ENCODE measurements at regions not wholly inside any gene's neighbourhood (a gene's known extent, or its start where the extent isn't known, plus 50 kb on each side); places are given as distances from the start of the nearest gene placed in this dataset.

DNA sequence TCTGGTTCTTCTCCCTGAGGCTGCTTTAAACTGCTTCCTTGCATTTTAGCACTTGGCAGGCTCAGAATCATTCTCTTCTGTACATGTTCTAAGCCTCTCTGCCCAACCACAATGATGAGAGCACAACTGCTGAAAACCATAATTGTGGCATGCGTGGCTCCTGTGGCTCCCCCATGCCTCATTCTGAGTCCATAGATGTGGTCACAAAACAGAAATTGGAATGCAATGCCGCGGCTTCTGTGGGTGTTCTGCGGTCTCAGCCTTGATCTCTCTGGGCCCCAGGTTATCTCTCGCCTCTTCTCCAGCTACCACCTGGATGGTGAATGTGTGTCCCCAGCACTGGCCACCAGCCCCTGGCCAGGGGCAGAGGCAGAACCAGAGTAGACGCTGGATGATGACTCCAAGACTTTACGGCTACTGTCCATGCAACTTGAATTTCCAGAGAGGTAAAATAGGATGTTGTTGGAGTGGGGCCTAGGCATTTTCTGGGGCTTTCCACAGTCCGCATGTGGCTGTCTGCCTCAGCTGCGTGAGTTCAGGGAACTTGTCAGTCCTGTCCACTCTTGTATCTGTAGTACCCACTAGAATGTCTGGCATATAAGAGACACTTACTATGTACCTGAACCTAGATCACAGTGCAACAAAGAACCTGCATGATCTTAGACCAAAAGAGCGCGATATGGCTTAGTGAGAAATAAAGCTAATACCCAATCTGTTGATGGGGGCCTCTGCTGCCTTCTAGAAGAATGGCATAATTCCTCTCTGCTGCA is 52.4 kb upstream of the ADRB1 start (continued):
- TF ChIP-seq, protein P1, sequence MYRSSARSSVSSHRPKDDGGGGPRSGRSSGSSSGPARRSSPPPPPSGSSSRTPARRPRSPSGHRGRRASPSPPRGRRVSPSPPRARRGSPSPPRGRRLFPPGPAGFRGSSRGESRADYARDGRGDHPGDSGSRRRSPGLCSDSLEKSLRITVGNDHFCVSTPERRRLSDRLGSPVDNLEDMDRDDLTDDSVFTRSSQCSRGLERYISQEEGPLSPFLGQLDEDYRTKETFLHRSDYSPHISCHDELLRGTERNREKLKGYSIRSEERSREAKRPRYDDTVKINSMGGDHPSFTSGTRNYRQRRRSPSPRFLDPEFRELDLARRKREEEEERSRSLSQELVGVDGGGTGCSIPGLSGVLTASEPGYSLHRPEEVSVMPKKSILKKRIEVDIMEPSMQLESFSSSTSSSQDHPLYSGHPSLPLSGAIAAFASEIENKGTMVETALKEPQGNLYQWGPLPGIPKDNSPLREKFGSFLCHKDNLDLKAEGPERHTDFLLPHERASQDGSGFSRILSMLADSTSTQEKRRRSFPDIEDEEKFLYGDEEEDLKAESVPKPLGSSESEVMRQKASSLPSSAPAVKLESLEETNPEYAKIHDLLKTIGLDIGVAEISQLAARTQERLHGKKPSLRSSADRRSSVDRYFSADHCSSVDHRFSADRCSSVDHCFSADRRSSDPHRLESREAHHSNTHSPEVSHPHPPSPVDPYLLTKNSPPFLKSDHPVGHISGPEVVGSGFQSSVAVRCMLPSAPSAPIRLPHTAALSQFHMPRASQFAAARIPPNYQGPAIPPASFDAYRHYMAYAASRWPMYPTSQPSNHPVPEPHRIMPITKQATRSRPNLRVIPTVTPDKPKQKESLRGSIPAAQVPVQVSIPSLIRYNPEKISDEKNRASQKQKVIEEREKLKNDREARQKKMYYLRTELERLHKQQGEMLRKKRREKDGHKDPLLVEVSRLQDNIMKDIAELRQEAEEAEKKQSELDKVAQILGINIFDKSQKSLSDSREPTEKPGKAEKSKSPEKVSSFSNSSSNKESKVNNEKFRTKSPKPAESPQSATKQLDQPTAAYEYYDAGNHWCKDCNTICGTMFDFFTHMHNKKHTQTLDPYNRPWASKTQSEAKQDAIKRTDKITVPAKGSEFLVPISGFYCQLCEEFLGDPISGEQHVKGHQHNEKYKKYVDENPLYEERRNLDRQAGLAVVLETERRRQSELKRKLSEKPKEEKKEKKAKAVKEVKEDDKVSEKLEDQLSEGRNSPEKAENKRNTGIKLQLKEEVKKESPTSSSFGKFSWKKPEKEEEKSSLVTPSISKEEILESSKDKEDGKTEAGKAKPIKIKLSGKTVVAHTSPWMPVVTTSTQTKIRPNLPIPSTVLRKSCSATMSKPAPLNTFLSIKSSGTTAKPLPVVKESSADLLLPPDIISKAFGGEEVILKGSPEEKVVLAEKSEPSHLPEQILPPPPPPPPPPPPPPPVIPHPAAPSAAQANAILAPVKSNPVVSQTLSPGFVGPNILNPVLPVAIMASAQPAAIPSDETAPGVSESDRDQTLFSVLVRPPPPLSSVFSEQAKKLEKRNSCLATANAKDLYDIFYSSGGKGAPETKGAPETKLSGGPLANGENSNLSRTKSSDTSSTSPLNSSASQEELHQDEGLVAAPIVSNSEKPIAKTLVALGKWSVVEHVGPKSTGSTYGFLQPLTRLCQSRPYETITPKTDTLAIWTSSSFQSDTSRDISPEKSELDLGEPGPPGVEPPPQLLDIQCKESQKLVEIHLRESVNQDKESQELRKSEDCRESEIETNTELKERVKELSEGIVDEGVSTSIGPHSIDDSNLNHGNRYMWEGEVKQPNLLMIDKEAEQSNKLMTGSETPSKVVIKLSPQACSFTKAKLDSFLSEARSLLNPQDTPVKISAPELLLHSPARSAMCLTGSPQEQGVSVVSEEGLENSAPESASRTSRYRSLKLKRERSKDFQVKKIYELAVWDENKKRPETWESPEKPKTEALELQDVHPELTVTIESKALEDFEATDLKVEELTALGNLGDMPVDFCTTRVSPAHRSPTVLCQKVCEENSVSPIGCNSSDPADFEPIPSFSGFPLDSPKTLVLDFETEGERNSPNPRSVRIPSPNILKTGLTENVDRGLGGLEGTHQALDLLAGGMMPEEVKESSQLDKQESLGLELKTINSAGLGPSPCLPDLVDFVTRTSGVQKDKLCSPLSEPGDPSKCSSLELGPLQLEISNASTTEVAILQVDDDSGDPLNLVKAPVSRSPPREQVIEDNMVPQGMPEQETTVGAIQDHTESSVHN (CRISPR knock-in tag; IDR thresholded peaks at IDR 0.05), result no peak
- TF ChIP-seq, protein P2, sequence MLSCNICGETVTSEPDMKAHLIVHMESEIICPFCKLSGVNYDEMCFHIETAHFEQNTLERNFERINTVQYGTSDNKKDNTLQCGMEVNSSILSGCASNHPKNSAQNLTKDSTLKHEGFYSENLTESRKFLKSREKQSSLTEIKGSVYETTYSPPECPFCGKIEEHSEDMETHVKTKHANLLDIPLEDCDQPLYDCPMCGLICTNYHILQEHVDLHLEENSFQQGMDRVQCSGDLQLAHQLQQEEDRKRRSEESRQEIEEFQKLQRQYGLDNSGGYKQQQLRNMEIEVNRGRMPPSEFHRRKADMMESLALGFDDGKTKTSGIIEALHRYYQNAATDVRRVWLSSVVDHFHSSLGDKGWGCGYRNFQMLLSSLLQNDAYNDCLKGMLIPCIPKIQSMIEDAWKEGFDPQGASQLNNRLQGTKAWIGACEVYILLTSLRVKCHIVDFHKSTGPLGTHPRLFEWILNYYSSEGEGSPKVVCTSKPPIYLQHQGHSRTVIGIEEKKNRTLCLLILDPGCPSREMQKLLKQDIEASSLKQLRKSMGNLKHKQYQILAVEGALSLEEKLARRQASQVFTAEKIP (CRISPR knock-in tag; IDR thresholded peaks at IDR 0.05; ENCODE audit: borderline replicate concordance), result no peak
- TF ChIP-seq, protein P3, sequence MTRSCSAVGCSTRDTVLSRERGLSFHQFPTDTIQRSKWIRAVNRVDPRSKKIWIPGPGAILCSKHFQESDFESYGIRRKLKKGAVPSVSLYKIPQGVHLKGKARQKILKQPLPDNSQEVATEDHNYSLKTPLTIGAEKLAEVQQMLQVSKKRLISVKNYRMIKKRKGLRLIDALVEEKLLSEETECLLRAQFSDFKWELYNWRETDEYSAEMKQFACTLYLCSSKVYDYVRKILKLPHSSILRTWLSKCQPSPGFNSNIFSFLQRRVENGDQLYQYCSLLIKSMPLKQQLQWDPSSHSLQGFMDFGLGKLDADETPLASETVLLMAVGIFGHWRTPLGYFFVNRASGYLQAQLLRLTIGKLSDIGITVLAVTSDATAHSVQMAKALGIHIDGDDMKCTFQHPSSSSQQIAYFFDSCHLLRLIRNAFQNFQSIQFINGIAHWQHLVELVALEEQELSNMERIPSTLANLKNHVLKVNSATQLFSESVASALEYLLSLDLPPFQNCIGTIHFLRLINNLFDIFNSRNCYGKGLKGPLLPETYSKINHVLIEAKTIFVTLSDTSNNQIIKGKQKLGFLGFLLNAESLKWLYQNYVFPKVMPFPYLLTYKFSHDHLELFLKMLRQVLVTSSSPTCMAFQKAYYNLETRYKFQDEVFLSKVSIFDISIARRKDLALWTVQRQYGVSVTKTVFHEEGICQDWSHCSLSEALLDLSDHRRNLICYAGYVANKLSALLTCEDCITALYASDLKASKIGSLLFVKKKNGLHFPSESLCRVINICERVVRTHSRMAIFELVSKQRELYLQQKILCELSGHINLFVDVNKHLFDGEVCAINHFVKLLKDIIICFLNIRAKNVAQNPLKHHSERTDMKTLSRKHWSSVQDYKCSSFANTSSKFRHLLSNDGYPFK (CRISPR knock-in tag; IDR thresholded peaks at IDR 0.05; ENCODE audit: borderline replicate concordance), result no peak
- no peak for TF ChIP-seq ELF4 (CRISPR knock-in tag; IDR thresholded peaks at IDR 0.05; ENCODE audit: borderline replicate concordance)
- TF ChIP-seq ZNF577 (CRISPR knock-in tag; IDR thresholded peaks at IDR 0.05; ENCODE audit: borderline replicate concordance, low read depth), result no peak
